Thyroid gland (tissue), 4 donors: ENCODE measurements at regions not wholly inside any gene's neighbourhood (a gene's known extent, or its start where the extent isn't known, plus 50 kb on each side); places are given as distances from the start of the nearest gene placed in this dataset.
A peak's percentile ranks its signal among the peaks of the same experiment; 100 is the strongest.

ENCODE experiments used
- DNase-seq, 2 donors: peaks; one replicate each; pipeline ENCODE4 v3.0.0-alpha.2; 2019
- H3K27ac ChIP-seq, 3 donors: fragments of 200-600 bp; sonication (generic); 1 replicate in 2 of 3; 2 replicates in 1 of 3; pipeline ENCODE4 v1.5.1; 2016 to 2019; ENCODE audit warnings: mild to moderate bottlenecking in 1 of 3, moderate library complexity in 1 of 3
- H3K27me3 ChIP-seq: fragments of 200-600 bp; sonication (generic); one replicate; pipeline ENCODE4 v1.5.1; 2019
- H3K36me3 ChIP-seq, 2 donors: fragments of 200-600 bp; sonication (generic); one replicate each; pipeline ENCODE4 v1.5.1; 2016 to 2019
- H3K4me1 ChIP-seq, 2 donors: fragments of 200-600 bp; sonication (generic); one replicate each; pipeline ENCODE4 v1.5.1; 2017 to 2019
- H3K4me3 ChIP-seq, 3 donors: fragments of 200-600 bp; sonication (generic); replicated peaks in 1 of 3; 1 replicate in 2 of 3; 2 replicates in 1 of 3; pipeline ENCODE4 v1.5.1; 2016; ENCODE audit warnings: mild to moderate bottlenecking in 1 of 3
- H3K9me3 ChIP-seq: fragments of 200-600 bp; sonication (generic); one replicate; pipeline ENCODE4 v1.5.1; 2017
- CTCF ChIP-seq, 6 experiments: fragments of 200-600 bp in 3 of 6; fragments of 450-650 bp in 3 of 6; sonication (generic) in 3 of 6; IDR thresholded peaks; one replicate each; pipeline ENCODE4 v1.5.1; 2016 to 2019; ENCODE audit warnings: antibody characterized with exemption in 6 of 6, mild to moderate bottlenecking in 2 of 6, inconsistent platforms in 1 of 6, moderate library complexity in 1 of 6
- POLR2A ChIP-seq, 2 donors: fragments of 450-650 bp; IDR thresholded peaks; one replicate each; pipeline ENCODE4 v1.6.1; 2017; ENCODE audit warnings: antibody characterized with exemption in 2 of 2, mild to moderate bottlenecking in 2 of 2, moderate library complexity in 1 of 2
- WGBS, 2 donors: methylation state at CpG; one replicate each; pipeline ENCODE4 v1.1.5; 2017; 5-methylcytosine and 5-hydroxymethylcytosine counted together
- intact Hi-C: fragments of 100-400 bp; cut with DNase I; formaldehyde crosslinking; loops from one replicate; pipeline ENCODE4 v1.15.1; 2023

DNA sequence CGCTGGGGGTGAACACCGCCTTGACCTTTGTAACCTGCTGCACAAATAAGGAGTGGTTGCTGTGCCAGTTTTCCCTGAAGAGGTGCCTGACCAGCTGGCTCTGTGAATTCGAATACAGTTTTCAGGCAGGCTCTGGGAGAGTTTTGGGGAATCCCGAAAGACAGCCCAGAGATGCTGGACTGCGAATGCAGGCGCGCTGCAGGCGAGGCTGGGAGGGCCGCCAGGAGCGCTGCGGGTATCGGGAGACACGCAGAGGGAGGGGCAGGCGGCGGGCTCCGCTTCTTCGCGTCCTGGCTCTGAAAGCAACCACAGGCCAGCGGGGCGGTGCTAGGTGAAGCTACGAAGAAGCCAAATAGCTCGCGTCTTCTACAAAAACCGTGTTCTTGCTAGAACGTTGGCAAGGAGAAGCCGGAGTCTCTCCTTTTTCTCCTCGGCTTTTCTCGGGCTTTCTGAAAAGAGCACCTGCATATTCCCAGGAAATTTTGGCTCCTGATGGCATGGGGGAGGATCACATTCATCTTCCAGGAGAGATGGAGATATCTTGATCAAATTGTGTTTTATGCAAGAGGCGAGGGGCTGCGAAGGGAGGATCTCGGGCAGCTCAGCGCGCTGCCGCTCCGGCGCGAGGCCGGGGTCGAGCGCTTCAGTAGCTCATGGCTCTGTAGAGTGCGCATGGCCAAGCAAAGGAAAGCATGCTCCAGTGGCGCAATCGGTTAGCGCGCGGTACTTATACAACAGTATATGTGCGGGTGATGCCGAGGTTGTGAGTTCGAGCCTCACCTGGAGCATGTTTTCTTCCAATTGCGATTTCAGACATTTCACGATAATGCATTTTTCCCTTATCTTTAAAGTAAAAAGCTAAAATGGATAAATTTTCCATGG, 158.1 kb upstream of the ZNF184 start:
- TF ChIP-seq POLR2A (IDR thresholded peaks at IDR 0.05) (no peak), CTCF (IDR thresholded peaks at IDR 0.05) (no peak)
- Histone ChIP-seq H3K27me3 (no peaks in the 10 kb centered on the region), H3K9me3 (no peaks in the 10 kb centered on the region), H3K36me3 (no peaks in the 10 kb centered on the region), H3K27ac (no peak overlapping the region), H3K4me3 (no peak overlapping the region), H3K4me1 (peaks cover 0 to 4% of the 10 kb centered on the region in 2 donors)
- DNase-seq = peak; percentile 6 to 13
- WGBS, 2 donors = 4 to 6% methylated on average over 33 to 51 of the region's 51 CpGs
- intact Hi-C loops = no loop called here

DNA sequence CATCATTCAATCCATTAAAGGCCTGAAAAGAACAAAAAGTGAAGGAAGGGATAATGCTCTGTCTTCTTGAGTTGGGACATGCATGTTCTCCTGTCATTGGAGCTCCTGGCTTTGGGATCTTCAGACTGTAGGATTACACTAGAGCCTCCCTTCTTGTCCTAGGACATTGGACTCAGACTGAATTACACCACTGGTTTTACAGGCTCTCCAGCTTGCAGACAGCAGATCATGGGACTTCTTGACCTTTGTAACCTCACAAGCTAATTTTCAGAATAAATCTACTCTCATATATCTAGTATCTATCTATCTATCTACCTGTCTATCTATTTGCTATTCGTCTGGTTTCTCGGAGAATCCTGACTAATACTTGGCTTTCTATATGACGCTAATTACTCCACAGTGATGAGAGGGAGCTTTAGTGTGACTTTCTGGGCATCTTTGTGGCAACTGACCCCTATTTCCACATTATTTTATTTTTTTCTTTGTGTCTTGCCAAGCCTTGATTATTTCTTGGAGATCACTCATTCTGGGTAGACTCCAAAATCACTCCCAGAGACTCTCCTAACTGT, 151.9 kb upstream of the ZNF184 start:
- no peaks in the 10 kb centered on the region for H3K4me1 ChIP-seq
- no peak for DNase-seq
- H3K36me3 ChIP-seq = no peaks in the 10 kb centered on the region
- no peaks in the 10 kb centered on the region for H3K9me3 ChIP-seq
- 80 to 94% methylated on average over 3 of the region's 3 CpGs for WGBS, 2 donors
- no peak overlapping the region for H3K27ac ChIP-seq
- H3K4me3 ChIP-seq = no peak overlapping the region
- no peak for TF ChIP-seq POLR2A (IDR thresholded peaks at IDR 0.05)
- no peak for TF ChIP-seq CTCF (IDR thresholded peaks at IDR 0.05)
- no peaks in the 10 kb centered on the region for H3K27me3 ChIP-seq
- intact Hi-C loops = no loop called here

DNA sequence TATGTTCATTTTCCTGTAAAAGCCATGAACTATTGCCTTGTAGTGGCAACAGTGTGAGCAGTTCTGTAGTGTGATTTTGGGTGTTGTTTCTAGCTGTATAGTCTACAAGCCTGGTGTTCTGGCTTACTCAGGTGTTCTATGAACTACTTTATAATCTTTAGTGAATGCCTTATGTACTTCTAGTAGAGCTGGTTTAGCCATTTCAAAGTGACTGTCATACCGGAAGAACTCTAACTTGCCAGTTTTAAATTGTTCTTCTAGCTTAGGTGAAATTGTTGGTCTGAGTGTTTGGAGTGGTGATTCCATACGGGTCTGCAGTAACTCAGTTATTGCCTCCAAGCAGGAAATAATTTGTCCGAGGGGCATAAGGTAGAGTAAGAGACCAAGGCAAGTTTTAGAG, 150.2 kb upstream of the ZNF184 start:
- intact Hi-C loops = no loop called here

GRCh38 chr6:27619436-27619835, 146.5 kb upstream of the ZNF184 start:
- WGBS, 2 donors = 73 to 83% methylated on average over 4 of the region's 4 CpGs
- no peak for TF ChIP-seq POLR2A (IDR thresholded peaks at IDR 0.05)
- Histone ChIP-seq H3K27me3 (no peaks in the 10 kb centered on the region), H3K4me1 (peaks cover 0 to 10% of the 10 kb centered on the region in 2 donors), H3K27ac (no peak overlapping the region), H3K4me3 (no peak overlapping the region), H3K36me3 (no peaks in the 10 kb centered on the region), H3K9me3 (no peaks in the 10 kb centered on the region)
- intact Hi-C loops = no loop called here
- no peak for DNase-seq

More for the DNA sequence above, 150.2 kb upstream of the ZNF184 start:
- no peak for DNase-seq
- Histone ChIP-seq H3K27ac (no peak overlapping the region), H3K9me3 (no peaks in the 10 kb centered on the region), H3K36me3 (no peaks in the 10 kb centered on the region), H3K4me3 (no peak overlapping the region), H3K4me1 (peaks cover 0 to under 1% of the 10 kb centered on the region in 2 donors), H3K27me3 (no peaks in the 10 kb centered on the region)
- WGBS, 2 donors = 37 to 45% methylated on average over 3 of the region's 3 CpGs
- no peak for TF ChIP-seq POLR2A (IDR thresholded peaks at IDR 0.05)
- no peak for TF ChIP-seq CTCF (IDR thresholded peaks at IDR 0.05)

GRCh38 chr6:27617700-27618689, 145.1 kb upstream of the ZNF184 start:
- H3K36me3 ChIP-seq = no peaks in the 10 kb centered on the region
- H3K27ac ChIP-seq = no peak overlapping the region
- intact Hi-C loops = no loop called here
- H3K4me1 ChIP-seq = peaks cover 0 to 10% of the 10 kb centered on the region in 2 donors
- no peaks in the 10 kb centered on the region for H3K9me3 ChIP-seq
- H3K27me3 ChIP-seq = no peaks in the 10 kb centered on the region
- H3K4me3 ChIP-seq = no peak overlapping the region
- 30 to 31% methylated on average over 32 of the region's 32 CpGs for WGBS, 2 donors
- DNase-seq = no peak
- no peak for TF ChIP-seq CTCF (IDR thresholded peaks at IDR 0.05)
